Liver (tissue), 8 donors: ENCODE measurements at regions not wholly inside any gene's neighbourhood (a gene's known extent, or its start where the extent isn't known, plus 50 kb on each side); places are given as distances from the start of the nearest gene placed in this dataset.

Source experiments
- DNase-seq: peaks from one replicate; pipeline ENCODE4 v3.0.0-alpha.2; 2017; ENCODE audit warnings: low spot score
- H3K27ac ChIP-seq, 2 donors: one replicate each; pipeline ENCODE4 v1.7.0; 2013; ENCODE audit warnings: inconsistent platforms in 2 of 2, low read length in 2 of 2, control low read depth in 1 of 2, low read depth in 1 of 2, mild to moderate bottlenecking in 1 of 2
- H3K27me3 ChIP-seq, 4 donors: one replicate each; pipeline versions ENCODE4 v1.6.1 to v1.7.0; 2013; ENCODE audit warnings: low read length in 3 of 4, inconsistent platforms in 1 of 4, mild to moderate bottlenecking in 1 of 4, moderate library complexity in 1 of 4; ENCODE audit not compliant: control insufficient read depth in 4 of 4, insufficient read depth in 4 of 4
- H3K36me3 ChIP-seq, 4 donors: one replicate each; pipeline versions ENCODE4 v1.6.1 to v1.7.0; 2013; ENCODE audit warnings: low read length in 3 of 4, mild to moderate bottlenecking in 3 of 4, low read depth in 1 of 4, moderate library complexity in 1 of 4; ENCODE audit not compliant: control insufficient read depth in 4 of 4, insufficient read depth in 3 of 4
- H3K4me1 ChIP-seq, 4 donors: one replicate each; pipeline versions ENCODE4 v1.6.1 to v1.7.0; 2013; ENCODE audit warnings: low read length in 3 of 4, mild to moderate bottlenecking in 3 of 4, moderate library complexity in 1 of 4; ENCODE audit not compliant: control insufficient read depth in 4 of 4, insufficient read depth in 4 of 4
- H3K4me3 ChIP-seq, 3 donors: one replicate each; pipeline versions ENCODE4 v1.6.1 to v1.7.0; 2013; ENCODE audit warnings: low read length in 3 of 3, control low read depth in 1 of 3, low read depth in 1 of 3, mild to moderate bottlenecking in 1 of 3
- H3K9ac ChIP-seq, 2 donors: one replicate each; pipeline ENCODE4 v1.7.0; 2013; ENCODE audit warnings: low read length in 2 of 2, mild to moderate bottlenecking in 2 of 2, moderate library complexity in 2 of 2, control low read depth in 1 of 2, low read depth in 1 of 2
- H3K9me3 ChIP-seq, 4 donors: one replicate each; pipeline versions ENCODE4 v1.6.1 to v1.7.0; 2013; ENCODE audit warnings: low read length in 3 of 4; ENCODE audit not compliant: control insufficient read depth in 4 of 4
- EGR1 ChIP-seq, 2 donors: IDR thresholded peaks; 2 replicates each; pipeline ENCODE4 v1.6.1; 2016 to 2018; ENCODE audit warnings: antibody characterized with exemption in 2 of 2, low read depth in 2 of 2
- FOXA1 ChIP-seq: IDR thresholded peaks from 2 replicates; pipeline ENCODE4 v1.6.1; 2016; ENCODE audit warnings: antibody characterized with exemption
- FOXA2 ChIP-seq: IDR thresholded peaks from 2 replicates; pipeline ENCODE4 v1.6.1; 2016; ENCODE audit warnings: antibody characterized with exemption
- GABPA ChIP-seq, 2 donors: IDR thresholded peaks in 1 of 2; conservative IDR thresholded peaks in 1 of 2; 2 replicates each; pipeline ENCODE4 v1.6.1; 2016; ENCODE audit warnings: antibody characterized with exemption in 2 of 2, mild to moderate bottlenecking in 1 of 2, moderate library complexity in 1 of 2
- HNF4A ChIP-seq, 2 donors: conservative IDR thresholded peaks; 2 replicates each; pipeline ENCODE4 v1.6.1; 2016; ENCODE audit warnings: antibody characterized with exemption in 2 of 2, mild to moderate bottlenecking in 2 of 2
- JUND ChIP-seq, 2 donors: IDR thresholded peaks; 2 replicates each; pipeline ENCODE4 v1.6.1; 2016; ENCODE audit warnings: antibody characterized with exemption in 2 of 2
- NR2F2 ChIP-seq: IDR thresholded peaks from 2 replicates; pipeline ENCODE4 v1.6.1; 2016; ENCODE audit warnings: antibody characterized with exemption
- RAD21 ChIP-seq, 2 donors: IDR thresholded peaks; 2 replicates each; pipeline ENCODE4 v1.6.1; 2016; ENCODE audit warnings: antibody characterized with exemption in 2 of 2, mild to moderate bottlenecking in 2 of 2
- RXRA ChIP-seq, 2 donors: IDR thresholded peaks; 2 replicates each; pipeline ENCODE4 v1.6.1; 2017 to 2018; ENCODE audit warnings: antibody characterized with exemption in 2 of 2, mild to moderate bottlenecking in 1 of 2
- SP1 ChIP-seq: IDR thresholded peaks from 2 replicates; pipeline ENCODE4 v1.6.1; 2018; ENCODE audit warnings: antibody characterized with exemption, mild to moderate bottlenecking
- TAF1 ChIP-seq: conservative IDR thresholded peaks from 2 replicates; pipeline ENCODE4 v1.6.1; 2016; ENCODE audit warnings: antibody characterized with exemption, mild to moderate bottlenecking
- YY1 ChIP-seq: IDR thresholded peaks from 2 replicates; pipeline ENCODE4 v1.6.1; 2016; ENCODE audit warnings: antibody characterized with exemption, mild to moderate bottlenecking
- WGBS: extraction: QIAGEN DNeasy Blood & Tissue Kit; methylation state at CpG from one replicate; pipeline ENCODE4 v1.1.7; 2013; 5-methylcytosine and 5-hydroxymethylcytosine counted together
- TF ChIP-seq, protein P1 (sequence below): fragments of 150-350 bp; IDR thresholded peaks from 2 replicates; pipeline ENCODE4 v1.5.1; 2017; ENCODE audit warnings: improper control_type of control experiment, low read depth, low read length; ENCODE audit not compliant: missing input control
- TF ChIP-seq, protein P2 (sequence below): IDR thresholded peaks from 2 replicates; pipeline ENCODE4 v1.6.1; 2016; ENCODE audit warnings: antibody characterized with exemption
- TF ChIP-seq, protein P3 (sequence below): IDR thresholded peaks from 2 replicates; pipeline ENCODE4 v1.6.1; 2016; ENCODE audit warnings: antibody characterized with exemption, mild to moderate bottlenecking
- TF ChIP-seq, protein P4 (sequence below): IDR thresholded peaks from 2 replicates; pipeline ENCODE4 v1.6.1; 2016; ENCODE audit warnings: antibody characterized with exemption
- donor health status: healthy.
- donor health status: healthy.
- donor health status: healthy.
- donor health status: healthy.
- donor health status: healthy.

- TF ChIP-seq SP1 = no peak
- no peak for TF ChIP-seq TAF1
- TF ChIP-seq YY1 = no peak
These were observed 119.3 kb upstream of the NR3C2 start (continued) for GRCh38 chr4:148561467-148561866.

- no peaks in the 10 kb centered on the region for H3K9me3 ChIP-seq
- H3K4me3 ChIP-seq = no peak overlapping the region
- H3K4me1 ChIP-seq = no peaks in the 10 kb centered on the region
- DNase-seq = no peak
- WGBS = 83% methylated on average over 3 of the region's 3 CpGs
- TF ChIP-seq SP1 = no peak
- TF ChIP-seq, protein P1, sequence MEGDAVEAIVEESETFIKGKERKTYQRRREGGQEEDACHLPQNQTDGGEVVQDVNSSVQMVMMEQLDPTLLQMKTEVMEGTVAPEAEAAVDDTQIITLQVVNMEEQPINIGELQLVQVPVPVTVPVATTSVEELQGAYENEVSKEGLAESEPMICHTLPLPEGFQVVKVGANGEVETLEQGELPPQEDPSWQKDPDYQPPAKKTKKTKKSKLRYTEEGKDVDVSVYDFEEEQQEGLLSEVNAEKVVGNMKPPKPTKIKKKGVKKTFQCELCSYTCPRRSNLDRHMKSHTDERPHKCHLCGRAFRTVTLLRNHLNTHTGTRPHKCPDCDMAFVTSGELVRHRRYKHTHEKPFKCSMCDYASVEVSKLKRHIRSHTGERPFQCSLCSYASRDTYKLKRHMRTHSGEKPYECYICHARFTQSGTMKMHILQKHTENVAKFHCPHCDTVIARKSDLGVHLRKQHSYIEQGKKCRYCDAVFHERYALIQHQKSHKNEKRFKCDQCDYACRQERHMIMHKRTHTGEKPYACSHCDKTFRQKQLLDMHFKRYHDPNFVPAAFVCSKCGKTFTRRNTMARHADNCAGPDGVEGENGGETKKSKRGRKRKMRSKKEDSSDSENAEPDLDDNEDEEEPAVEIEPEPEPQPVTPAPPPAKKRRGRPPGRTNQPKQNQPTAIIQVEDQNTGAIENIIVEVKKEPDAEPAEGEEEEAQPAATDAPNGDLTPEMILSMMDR = no peak
- no peak for TF ChIP-seq HNF4A (conservative IDR thresholded peaks at IDR 0.05)
- TF ChIP-seq EGR1 (IDR thresholded peaks at IDR 0.05; ENCODE audit: low read depth in 2 of 2) = no peak
- no peak for TF ChIP-seq NR2F2
- no peak overlapping the region for H3K9ac ChIP-seq
- no peaks in the 10 kb centered on the region for H3K36me3 ChIP-seq
- H3K27ac ChIP-seq = no peak overlapping the region
- H3K27me3 ChIP-seq = no peaks in the 10 kb centered on the region
These were observed 115.6 kb upstream of the NR3C2 start for GRCh38 chr4:148557793-148558192.

GRCh38 chr4:148550788-148551187, 108.6 kb upstream of the NR3C2 start:
- DNase-seq = no peak
- H3K4me1 ChIP-seq = no peaks in the 10 kb centered on the region
- H3K36me3 ChIP-seq = no peaks in the 10 kb centered on the region
- no peak overlapping the region for H3K27ac ChIP-seq
- H3K27me3 ChIP-seq = no peaks in the 10 kb centered on the region
- WGBS = 93% methylated on average over 1 of the region's 1 CpG
- no peak overlapping the region for H3K9ac ChIP-seq
- no peak overlapping the region for H3K4me3 ChIP-seq
- TF ChIP-seq, protein P1 = no peak
- TF ChIP-seq FOXA1 = no peak
- TF ChIP-seq, protein P2, sequence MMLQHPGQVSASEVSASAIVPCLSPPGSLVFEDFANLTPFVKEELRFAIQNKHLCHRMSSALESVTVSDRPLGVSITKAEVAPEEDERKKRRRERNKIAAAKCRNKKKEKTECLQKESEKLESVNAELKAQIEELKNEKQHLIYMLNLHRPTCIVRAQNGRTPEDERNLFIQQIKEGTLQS = no peak
- H3K9me3 ChIP-seq = no peaks in the 10 kb centered on the region

DNA sequence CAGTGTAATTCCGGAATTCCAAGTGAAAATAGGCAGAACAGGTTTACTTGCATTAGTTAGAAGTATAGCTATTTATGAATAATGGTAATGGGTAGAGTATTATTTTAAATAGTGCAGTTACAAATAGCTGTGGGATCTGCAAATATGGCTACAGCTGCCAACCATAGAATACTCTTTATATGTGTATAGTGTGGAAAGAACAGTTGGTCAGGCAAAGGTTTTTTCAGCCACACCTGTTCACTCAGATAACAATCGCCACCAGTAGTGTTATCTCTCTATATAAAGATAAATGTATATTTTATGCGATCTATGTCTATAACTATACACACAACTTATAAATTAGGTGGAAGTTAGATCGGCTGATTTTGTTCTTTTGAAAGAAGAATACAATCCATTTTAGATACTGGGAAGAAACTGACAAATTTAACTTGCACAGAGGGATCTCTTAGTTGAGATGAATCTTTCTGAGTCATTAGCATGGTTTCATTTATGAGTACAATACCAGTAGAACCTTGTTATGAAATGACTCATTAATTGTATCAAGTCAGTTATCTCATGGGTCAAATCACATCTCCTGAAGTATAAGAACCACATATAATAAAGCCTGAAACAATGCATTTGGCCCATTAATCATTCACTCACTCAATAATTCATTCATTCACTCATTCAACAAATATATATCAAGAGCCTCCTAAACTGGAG, 100.9 kb upstream of the NR3C2 start:
- Histone ChIP-seq H3K4me3 (no peak overlapping the region), H3K36me3 (no peaks in the 10 kb centered on the region), H3K9ac (no peak overlapping the region), H3K27ac (no peak overlapping the region), H3K27me3 (no peaks in the 10 kb centered on the region), H3K9me3 (no peaks in the 10 kb centered on the region), H3K4me1 (no peaks in the 10 kb centered on the region)
- 81% methylated on average over 4 of the region's 4 CpGs for WGBS
- no peak for DNase-seq
- TF ChIP-seq SP1 = no peak
- TF ChIP-seq EGR1 (IDR thresholded peaks at IDR 0.05; ENCODE audit: low read depth in 2 of 2) = no peak
- TF ChIP-seq, protein P3, sequence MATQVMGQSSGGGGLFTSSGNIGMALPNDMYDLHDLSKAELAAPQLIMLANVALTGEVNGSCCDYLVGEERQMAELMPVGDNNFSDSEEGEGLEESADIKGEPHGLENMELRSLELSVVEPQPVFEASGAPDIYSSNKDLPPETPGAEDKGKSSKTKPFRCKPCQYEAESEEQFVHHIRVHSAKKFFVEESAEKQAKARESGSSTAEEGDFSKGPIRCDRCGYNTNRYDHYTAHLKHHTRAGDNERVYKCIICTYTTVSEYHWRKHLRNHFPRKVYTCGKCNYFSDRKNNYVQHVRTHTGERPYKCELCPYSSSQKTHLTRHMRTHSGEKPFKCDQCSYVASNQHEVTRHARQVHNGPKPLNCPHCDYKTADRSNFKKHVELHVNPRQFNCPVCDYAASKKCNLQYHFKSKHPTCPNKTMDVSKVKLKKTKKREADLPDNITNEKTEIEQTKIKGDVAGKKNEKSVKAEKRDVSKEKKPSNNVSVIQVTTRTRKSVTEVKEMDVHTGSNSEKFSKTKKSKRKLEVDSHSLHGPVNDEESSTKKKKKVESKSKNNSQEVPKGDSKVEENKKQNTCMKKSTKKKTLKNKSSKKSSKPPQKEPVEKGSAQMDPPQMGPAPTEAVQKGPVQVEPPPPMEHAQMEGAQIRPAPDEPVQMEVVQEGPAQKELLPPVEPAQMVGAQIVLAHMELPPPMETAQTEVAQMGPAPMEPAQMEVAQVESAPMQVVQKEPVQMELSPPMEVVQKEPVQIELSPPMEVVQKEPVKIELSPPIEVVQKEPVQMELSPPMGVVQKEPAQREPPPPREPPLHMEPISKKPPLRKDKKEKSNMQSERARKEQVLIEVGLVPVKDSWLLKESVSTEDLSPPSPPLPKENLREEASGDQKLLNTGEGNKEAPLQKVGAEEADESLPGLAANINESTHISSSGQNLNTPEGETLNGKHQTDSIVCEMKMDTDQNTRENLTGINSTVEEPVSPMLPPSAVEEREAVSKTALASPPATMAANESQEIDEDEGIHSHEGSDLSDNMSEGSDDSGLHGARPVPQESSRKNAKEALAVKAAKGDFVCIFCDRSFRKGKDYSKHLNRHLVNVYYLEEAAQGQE = no peak
- TF ChIP-seq YY1 = no peak
- TF ChIP-seq GABPA (IDR thresholded peaks at IDR 0.05 in 1 of 2, conservative IDR thresholded peaks at IDR 0.05 in 1 of 2) = no peak
- no peak for TF ChIP-seq RAD21 (IDR thresholded peaks at IDR 0.05)
- TF ChIP-seq JUND (IDR thresholded peaks at IDR 0.05) = no peak
- no peak for TF ChIP-seq FOXA1
- TF ChIP-seq RXRA (IDR thresholded peaks at IDR 0.05) = no peak
- TF ChIP-seq, protein P4, sequence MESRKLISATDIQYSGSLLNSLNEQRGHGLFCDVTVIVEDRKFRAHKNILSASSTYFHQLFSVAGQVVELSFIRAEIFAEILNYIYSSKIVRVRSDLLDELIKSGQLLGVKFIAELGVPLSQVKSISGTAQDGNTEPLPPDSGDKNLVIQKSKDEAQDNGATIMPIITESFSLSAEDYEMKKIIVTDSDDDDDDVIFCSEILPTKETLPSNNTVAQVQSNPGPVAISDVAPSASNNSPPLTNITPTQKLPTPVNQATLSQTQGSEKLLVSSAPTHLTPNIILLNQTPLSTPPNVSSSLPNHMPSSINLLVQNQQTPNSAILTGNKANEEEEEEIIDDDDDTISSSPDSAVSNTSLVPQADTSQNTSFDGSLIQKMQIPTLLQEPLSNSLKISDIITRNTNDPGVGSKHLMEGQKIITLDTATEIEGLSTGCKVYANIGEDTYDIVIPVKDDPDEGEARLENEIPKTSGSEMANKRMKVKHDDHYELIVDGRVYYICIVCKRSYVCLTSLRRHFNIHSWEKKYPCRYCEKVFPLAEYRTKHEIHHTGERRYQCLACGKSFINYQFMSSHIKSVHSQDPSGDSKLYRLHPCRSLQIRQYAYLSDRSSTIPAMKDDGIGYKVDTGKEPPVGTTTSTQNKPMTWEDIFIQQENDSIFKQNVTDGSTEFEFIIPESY = no peak
- no peak for TF ChIP-seq FOXA2
- TF ChIP-seq HNF4A (conservative IDR thresholded peaks at IDR 0.05) = no peak
